GM18502 (cell line): ENCODE measurements at regions not wholly inside any gene's neighbourhood (a gene's known extent, or its start where the extent isn't known, plus 50 kb on each side); places are given as distances from the start of the nearest gene placed in this dataset.

Experiments used
- ATAC-seq: cut with Tn5 transposase; IDR thresholded peaks from one replicate; pipeline ENCODE4 v1.9.1; 2021; ENCODE audit warnings: mild to moderate bottlenecking; ENCODE audit not compliant: unreplicated experiment, poor library complexity

- ATAC-seq = no peak
Observed at GRCh38 chr2:18473241-18474181, 86.9 kb downstream of the RDH14 start.

GRCh38 chr2:18467749-18468360 is 92.6 kb downstream of the RDH14 start:
- no peak for ATAC-seq

GRCh38 chr2:18465979-18466378 is 94.5 kb downstream of the RDH14 start:
- no peak for ATAC-seq

- no peak for ATAC-seq
Observed at GRCh38 chr2:18464913-18465312, 95.5 kb downstream of the RDH14 start.

GRCh38 chr2:18456026-18456425 is 104.4 kb downstream of the RDH14 start:
- ATAC-seq = no peak

GRCh38 chr2:18455236-18455862 is 105.1 kb downstream of the RDH14 start:
- no peak for ATAC-seq

GRCh38 chr2:18454692-18455235 is 105.7 kb downstream of the RDH14 start:
- no peak for ATAC-seq

- ATAC-seq = no peak
Observed at GRCh38 chr2:18446715-18447114, 113.7 kb downstream of the RDH14 start.

- no peak for ATAC-seq
Observed at GRCh38 chr2:18445433-18446320, 114.8 kb downstream of the RDH14 start.

GRCh38 chr2:18444806-18445205 is 115.6 kb downstream of the RDH14 start:
- no peak for ATAC-seq

- ATAC-seq = no peak
Observed at GRCh38 chr2:18441583-18441982, 118.9 kb downstream of the RDH14 start.

GRCh38 chr2:18440777-18441176 is 119.7 kb downstream of the RDH14 start:
- no peak for ATAC-seq

- ATAC-seq = no peak
Observed at GRCh38 chr2:18440141-18440661, 120.3 kb downstream of the RDH14 start.

- no peak for ATAC-seq
Observed at GRCh38 chr2:18439716-18440115, 120.7 kb downstream of the RDH14 start.

GRCh38 chr2:18437909-18438308 is 122.5 kb downstream of the RDH14 start:
- ATAC-seq = no peak

- no peak for ATAC-seq
Observed at GRCh38 chr2:18436503-18437005, 123.9 kb downstream of the RDH14 start.

GRCh38 chr2:18435426-18436037 is 124.9 kb downstream of the RDH14 start:
- ATAC-seq = peak; percentile 66

GRCh38 chr2:18433872-18434271 is 126.6 kb downstream of the RDH14 start:
- ATAC-seq = no peak

- ATAC-seq = no peak
Observed at GRCh38 chr2:18432999-18433398, 127.5 kb downstream of the RDH14 start.
